Fibroblast of mammary gland (primary cell): ENCODE measurements at regions not wholly inside any gene's neighbourhood (a gene's known extent, or its start where the extent isn't known, plus 50 kb on each side); places are given as distances from the start of the nearest gene placed in this dataset.

ENCODE experiments used
- DNase-seq: peaks from one replicate; pipeline ENCODE4 v3.0.0-alpha.2; 2010; ENCODE audit warnings: low read depth
- H3K4me3 ChIP-seq: 2 replicates; pipeline ENCODE4 v1.5.1; 2011; ENCODE audit warnings: low read depth, mild to moderate bottlenecking, low read length, moderate library complexity; ENCODE audit not compliant: control insufficient read depth
- TF ChIP-seq, protein P1 (sequence below): conservative IDR thresholded peaks from 2 replicates; pipeline ENCODE4 v1.5.1; 2011; ENCODE audit warnings: low read depth, low read length, inconsistent platforms; ENCODE audit not compliant: control insufficient read depth, insufficient read depth

DNA sequence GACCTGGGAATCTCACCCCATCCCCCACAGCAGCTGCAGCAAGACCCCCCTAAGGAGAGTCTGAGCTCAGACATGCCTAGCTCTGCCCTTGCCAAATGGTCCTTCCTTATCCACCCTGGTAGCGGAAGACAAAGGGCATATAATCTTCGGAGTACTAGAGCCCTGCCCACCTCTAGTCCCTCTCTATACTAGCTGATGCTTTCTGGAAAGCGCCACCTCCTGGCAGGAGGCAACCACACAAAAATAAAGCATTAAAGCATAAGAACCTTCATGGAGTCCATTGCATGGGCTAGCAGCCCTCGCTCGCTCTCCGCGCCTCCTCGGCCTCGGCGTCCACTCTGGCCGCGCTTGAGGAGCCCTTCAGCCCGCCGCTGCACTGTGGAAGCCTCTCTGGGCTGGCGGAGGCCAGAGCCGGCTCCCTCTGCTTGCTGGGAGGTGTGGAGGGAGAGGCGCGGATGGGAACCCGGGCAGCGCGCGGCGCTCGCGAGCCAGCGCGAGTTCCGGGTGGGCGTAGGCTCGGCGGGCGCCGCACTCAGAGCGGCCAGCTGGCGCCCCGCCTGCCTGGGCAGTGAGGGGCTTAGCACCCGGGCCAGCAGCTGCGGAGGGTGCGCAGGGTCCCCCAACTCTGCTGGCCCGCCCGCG is 941.2 kb downstream of the SUCLG1 start:
- TF ChIP-seq, protein P1, sequence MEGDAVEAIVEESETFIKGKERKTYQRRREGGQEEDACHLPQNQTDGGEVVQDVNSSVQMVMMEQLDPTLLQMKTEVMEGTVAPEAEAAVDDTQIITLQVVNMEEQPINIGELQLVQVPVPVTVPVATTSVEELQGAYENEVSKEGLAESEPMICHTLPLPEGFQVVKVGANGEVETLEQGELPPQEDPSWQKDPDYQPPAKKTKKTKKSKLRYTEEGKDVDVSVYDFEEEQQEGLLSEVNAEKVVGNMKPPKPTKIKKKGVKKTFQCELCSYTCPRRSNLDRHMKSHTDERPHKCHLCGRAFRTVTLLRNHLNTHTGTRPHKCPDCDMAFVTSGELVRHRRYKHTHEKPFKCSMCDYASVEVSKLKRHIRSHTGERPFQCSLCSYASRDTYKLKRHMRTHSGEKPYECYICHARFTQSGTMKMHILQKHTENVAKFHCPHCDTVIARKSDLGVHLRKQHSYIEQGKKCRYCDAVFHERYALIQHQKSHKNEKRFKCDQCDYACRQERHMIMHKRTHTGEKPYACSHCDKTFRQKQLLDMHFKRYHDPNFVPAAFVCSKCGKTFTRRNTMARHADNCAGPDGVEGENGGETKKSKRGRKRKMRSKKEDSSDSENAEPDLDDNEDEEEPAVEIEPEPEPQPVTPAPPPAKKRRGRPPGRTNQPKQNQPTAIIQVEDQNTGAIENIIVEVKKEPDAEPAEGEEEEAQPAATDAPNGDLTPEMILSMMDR = no peak

DNA sequence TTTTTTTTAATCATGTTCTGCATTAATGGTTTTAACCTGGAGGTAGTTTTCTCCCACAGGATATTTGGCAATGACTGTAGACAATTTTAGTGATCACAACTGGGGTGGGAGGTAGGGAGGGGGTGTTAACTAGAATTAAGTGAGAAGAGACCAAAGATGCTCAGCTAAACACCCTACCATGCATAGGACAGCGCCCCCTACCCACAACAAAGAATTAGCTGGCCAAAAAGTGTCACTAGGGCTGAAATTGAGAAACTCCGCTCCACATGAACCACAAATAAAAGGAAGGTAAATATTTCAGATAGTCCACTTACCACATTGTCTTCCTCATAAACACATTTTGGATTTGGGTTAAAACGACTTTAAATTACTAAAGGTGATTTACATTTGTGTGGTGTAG is 942.6 kb downstream of the SUCLG1 start:
- TF ChIP-seq, protein P1 = no peak
- H3K4me3 ChIP-seq = no peak overlapping the region
- DNase-seq = no peak

More for the DNA sequence above, 941.2 kb downstream of the SUCLG1 start:
- no peak overlapping the region for H3K4me3 ChIP-seq
- DNase-seq = no peak

DNA sequence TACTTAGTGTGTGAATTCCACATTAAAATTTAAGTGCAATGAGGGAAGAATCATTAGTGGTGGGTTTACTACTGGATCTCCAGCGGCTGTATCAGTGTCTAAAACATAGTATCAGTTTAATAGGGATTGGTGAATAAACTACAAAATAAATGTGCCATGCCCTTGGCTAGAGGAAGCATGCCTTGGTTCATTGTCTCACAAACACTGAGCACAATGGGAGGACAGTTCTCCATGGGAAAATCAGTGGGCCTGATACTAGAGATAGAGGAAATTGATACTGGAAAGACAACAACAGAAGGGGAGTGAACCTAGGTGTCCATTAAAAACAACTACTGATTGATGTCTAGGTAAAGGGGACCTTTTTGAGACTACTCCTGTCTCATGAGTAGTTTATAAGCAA is 971.6 kb downstream of the SUCLG1 start:
- TF ChIP-seq, protein P1 = no peak
- no peak for DNase-seq
- H3K4me3 ChIP-seq = no peak overlapping the region

GRCh38 chr2:83481436-83481835 is 977.6 kb downstream of the SUCLG1 start:
- TF ChIP-seq, protein P1 = no peak
- H3K4me3 ChIP-seq = no peak overlapping the region
- no peak for DNase-seq

- no peak overlapping the region for H3K4me3 ChIP-seq
- DNase-seq = no peak
- TF ChIP-seq, protein P1 = no peak
Observed at GRCh38 chr2:83478037-83478436, 981.0 kb downstream of the SUCLG1 start.

DNA sequence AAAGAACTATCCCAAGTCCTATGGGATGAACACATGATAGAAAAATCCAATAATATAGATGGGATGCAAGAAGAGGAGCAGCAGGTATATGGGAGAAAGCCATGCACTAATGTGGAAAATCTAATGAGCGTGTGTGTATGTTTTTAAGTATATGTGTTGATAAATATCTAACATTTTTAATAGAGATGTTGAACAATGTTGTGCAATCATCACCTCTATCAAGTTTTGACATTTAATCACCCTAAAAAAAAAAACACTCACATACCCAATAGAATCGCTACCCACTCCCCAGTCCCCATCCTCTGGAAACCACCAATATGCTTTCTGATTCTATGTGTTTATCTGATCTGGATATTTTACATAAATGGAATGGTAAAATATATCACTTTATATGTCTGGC is 983.7 kb downstream of the SUCLG1 start:
- TF ChIP-seq, protein P1 = no peak
- no peak overlapping the region for H3K4me3 ChIP-seq
- DNase-seq = no peak

- TF ChIP-seq, protein P1 = no peak
- no peak overlapping the region for H3K4me3 ChIP-seq
- no peak for DNase-seq
Observed at GRCh38 chr2:83471655-83472054, 987.4 kb downstream of the SUCLG1 start.
